GM03348 (cell line): ENCODE measurements at regions not wholly inside any gene's neighbourhood (a gene's known extent, or its start where the extent isn't known, plus 50 kb on each side); places are given as distances from the start of the nearest gene placed in this dataset.
A peak's percentile ranks its signal among the peaks of the same experiment; 100 is the strongest.

Experiments used
- DNase-seq: peaks from one replicate; pipeline ENCODE4 v3.0.0; 2012; ENCODE audit warnings: low spot score

- peak; percentile 38 for DNase-seq
Measured at GRCh38 chr5:141800617-141801016, 77.6 kb downstream of the PCDH1 start.

DNA sequence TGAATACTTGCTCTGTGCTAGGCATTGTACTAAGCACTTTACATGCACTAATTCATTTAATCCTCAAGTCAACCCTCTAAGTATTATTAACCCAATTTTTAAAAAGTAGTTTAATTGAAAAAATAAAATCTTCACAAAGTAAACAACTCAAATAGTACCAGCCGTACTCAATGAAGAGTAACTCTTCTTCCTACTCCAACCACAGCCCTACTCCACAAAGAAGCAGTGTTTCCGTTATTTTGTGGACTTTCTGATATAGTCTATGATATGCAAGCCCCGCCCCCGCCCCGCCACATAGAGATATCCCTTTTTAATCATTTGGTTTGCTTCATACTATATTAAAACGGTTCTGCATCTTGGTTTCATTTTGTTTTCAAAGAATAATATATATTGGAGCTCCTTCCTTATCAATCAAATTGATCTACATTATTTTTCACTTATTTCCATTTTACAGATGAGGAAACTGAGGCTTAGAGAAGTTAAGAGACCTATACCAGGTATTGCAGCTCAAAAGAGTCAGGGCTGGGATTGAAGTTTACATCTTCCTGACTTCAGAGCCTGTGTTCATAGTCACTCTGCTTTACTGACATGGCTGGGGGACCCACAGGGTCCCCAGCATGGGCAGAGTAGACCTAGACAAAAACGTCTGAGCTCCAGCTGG, 78.6 kb downstream of the PCDH1 start:
- DNase-seq: no peak

DNA sequence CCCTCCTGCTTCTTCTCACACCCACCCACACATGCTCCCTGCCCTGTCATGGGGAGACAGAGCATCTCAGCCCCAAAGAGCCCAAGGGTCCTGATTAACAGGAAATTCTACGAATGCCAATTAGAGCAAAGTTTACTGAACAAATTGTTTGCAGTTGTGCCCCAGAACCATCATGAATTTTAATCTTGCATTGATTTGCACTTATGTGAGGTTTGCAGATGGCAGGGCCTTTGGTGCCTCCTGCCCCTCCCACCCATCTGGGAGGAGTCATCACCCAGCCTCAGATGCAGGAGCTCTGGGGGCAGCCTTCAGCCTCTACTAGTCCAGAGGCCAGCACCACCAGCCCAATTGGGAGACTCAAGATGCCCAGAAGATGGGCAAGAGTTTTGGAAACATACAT, 80.8 kb downstream of the PCDH1 start:
- no peak for DNase-seq

DNA sequence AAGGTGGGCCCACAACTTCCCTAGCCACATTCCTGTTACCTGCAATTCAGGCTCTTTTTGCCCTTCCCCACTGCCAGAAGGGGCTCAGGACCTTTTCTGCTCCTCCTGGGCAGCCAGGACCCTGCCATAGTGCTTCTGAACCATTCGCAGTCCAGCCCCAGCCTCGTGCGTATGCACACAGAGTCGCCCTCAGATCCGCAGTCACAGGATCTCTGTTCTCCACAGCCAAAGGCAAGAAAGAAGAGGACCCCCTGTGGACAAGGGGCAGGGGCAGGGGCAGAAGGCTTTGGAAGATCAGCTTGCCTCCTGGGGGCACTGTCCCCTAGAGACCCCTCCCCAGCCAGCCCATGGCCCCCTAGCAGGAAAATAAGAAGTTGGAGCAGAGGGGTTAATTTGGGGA, 82.8 kb downstream of the PCDH1 start:
- DNase-seq: no peak

GRCh38 chr5:141793881-141794280, 84.3 kb downstream of the PCDH1 start:
- no peak for DNase-seq

GRCh38 chr5:141793403-141793802, 84.8 kb downstream of the PCDH1 start:
- DNase-seq: no peak

DNA sequence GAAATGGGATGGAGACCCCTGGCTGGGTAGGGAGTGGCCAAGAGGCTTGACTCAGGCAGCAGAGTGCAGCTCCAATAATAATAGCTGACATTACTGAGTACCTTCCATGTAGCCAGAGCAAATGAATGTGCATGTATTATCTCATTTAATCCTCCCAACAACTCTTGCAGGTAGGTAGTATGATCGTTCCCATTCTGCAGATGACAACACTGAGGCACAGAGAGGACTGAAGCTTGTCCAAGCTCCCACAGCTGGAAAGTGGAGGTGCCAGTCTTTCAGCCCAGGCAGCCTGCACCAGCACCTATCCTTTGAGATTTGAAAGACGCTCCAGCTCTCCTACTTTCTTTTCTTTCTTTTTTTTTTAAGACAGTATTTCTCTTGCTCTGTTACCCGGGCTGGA, 87.6 kb downstream of the PCDH1 start:
- DNase-seq: no peak

GRCh38 chr5:141789330-141789729, 88.9 kb downstream of the PCDH1 start:
- no peak for DNase-seq

- DNase-seq: no peak
Measured at GRCh38 chr5:141788296-141788970, 89.8 kb downstream of the PCDH1 start.

DNA sequence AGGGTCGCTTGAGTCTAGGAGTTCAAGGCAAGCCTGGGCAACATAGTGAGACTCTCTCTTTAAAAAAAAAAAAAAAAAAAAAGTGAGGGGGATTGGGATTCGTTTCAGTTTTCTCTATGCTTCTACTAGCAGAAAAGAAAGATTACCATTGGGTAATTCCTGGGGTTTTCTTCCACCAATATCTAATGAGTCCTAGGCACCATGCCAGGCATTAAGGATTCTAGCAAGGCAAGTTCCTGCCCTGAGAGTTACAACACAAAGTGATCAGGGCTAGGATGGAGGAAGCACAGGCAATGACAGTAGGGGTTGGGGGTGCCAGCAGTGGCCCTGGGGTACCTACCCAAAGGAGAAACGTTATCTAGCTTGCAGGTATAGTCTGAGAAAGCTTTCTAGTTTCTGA, 90.8 kb downstream of the PCDH1 start:
- no peak for DNase-seq

GRCh38 chr5:141786700-141787099, 91.5 kb downstream of the PCDH1 start:
- DNase-seq: no peak

- DNase-seq: no peak
Measured at GRCh38 chr5:141785711-141786110, 92.5 kb downstream of the PCDH1 start.

- no peak for DNase-seq
Measured at GRCh38 chr5:141785135-141785534, 93.1 kb downstream of the PCDH1 start.

DNA sequence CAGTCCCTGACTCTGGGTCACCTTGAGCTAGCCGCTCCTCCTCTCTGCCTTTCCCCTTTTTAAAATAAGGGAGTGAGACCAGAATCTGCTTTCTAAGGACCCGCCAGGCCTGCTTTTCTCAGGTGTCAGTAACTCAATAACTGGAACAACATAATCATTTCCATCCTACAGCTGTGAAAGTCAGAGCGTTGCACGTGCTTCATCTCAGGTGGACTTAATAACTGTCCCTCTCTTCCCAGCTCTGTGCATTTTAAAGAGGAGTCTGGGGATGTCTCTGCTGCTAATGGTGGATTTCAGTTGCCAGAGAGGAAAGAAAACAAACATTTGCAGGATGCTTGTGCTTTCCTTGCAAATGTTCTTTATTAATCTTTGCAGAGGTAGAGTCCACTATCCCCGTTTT, 93.7 kb downstream of the PCDH1 start:
- DNase-seq: no peak

DNA sequence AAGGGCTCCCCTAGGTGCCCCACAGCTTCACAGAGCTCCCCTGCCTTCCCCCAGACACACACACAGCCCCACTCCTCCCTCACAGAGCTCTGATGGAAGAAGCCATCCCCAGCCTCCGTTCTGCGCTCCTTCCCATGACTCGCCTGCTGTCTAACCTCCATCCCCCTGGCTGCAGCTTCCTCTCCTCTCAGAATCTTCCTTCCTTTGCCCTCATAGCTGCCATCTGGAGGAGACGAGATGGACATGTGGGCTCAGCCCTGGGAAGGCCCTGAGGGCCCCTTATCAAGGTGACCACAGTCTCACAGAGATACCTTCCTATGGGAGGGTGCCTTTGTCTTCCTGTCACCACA, 94.3 kb downstream of the PCDH1 start:
- DNase-seq: no peak

- no peak for DNase-seq
Measured at GRCh38 chr5:141783005-141783946, 94.9 kb downstream of the PCDH1 start.

GRCh38 chr5:141781910-141782309, 96.3 kb downstream of the PCDH1 start:
- DNase-seq: no peak

DNA sequence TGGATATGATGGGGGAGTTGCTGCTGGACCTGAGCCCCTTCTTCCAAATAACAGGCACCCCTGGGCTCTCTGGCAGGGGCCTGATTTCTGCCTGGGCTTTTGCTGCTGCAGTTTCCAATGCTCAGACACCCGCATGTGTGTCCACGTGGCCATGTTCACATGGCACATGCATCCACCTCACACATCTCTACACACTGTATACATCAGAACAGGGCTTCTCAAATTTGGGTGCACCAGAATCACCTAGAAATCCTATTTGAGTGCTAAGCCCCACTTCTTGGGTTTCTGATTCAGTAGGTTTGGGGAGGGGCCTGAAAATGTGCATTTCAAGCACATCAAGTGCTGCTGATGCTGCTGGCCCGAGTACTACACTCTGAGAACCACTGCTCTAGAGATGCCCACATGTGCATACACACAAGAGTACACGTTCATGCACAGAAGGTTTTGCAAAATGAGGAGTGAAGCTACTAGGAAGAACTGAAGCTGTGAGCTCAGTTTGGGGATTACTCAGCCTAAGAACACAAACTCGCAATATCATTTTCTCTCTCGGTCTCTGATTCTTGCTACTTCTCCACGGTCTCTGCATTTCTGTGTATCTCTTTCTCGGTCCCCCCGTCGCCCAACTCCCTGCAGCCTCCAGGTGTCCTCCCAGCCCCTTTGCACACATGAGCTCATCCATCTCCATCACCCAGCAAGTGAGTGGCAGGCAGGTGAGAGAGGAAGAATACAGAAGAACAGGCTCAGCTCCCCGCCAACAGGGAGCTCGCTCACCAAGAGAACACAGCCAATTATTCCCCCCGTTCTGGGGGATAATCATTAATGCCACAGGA, 97.0 kb downstream of the PCDH1 start:
- DNase-seq: no peak

GRCh38 chr5:141780240-141780951, 97.8 kb downstream of the PCDH1 start:
- DNase-seq: no peak

DNA sequence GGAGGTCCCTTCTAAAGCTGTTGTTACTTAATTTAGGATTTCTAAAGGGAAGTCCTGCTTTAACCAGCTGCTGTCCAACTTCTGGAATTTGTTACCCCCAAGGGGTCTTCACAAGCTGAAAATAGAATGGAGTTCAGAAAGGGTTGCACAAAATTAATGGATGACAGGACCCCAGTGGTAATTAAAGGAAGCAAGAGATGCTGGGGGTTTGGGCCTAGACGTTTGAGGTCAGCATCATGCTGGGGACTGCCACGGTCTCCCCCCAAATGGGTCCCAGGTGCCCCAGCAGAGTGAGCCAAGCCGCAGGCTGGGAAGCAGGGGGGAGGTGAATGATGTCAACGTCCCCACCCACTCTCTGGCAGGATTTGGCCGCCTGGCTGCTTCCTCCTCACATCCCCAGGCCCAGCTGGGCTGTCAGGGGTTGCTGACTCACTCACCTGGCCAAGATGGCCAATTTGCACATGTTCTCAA, 97.5 kb upstream of the ARAP3 start:
- peak; percentile 53 for DNase-seq

GRCh38 chr5:141778683-141779082, 96.7 kb upstream of the ARAP3 start:
- DNase-seq: peak; percentile 22
